AG09319 (cell line): ENCODE measurements at regions not wholly inside any gene's neighbourhood (a gene's known extent, or its start where the extent isn't known, plus 50 kb on each side); places are given as distances from the start of the nearest gene placed in this dataset.

Experiments
- DNase-seq: peaks from one replicate; pipeline ENCODE4 v3.0.0-alpha.2; 2010; ENCODE audit warnings: low read depth; ENCODE audit errors: extremely low read depth
- CTCF ChIP-seq: IDR thresholded peaks from 2 replicates; pipeline ENCODE4 v1.5.1; 2011; ENCODE audit warnings: low read depth, mild to moderate bottlenecking, inconsistent platforms, low read length, moderate library complexity

GRCh38 chr12:67811437-67812361 lies 163.2 kb downstream of the DYRK2 start:
- DNase-seq: no peak
- TF ChIP-seq CTCF: no peak

DNA sequence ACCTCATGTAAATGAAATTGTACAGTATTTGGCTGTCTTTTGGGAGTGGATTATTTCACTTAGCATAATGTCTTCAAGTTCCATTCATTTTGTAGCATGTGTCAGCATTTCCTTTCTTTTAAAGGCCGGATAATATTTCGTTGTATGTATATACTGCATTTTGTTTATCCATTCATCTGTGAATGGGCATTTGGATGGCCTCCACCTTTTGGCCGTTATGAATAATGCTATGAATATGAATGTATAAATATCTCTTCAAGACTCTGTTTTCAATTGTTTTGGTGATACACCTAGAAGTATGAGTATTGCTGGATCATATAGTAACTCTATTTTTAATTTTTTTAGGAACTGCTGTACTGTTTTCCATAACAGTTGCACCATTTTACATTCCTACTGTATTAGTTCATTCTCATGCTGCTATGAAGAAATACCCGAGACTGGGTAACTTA lies 164.9 kb downstream of the DYRK2 start:
- TF ChIP-seq CTCF: no peak
- no peak for DNase-seq

DNA sequence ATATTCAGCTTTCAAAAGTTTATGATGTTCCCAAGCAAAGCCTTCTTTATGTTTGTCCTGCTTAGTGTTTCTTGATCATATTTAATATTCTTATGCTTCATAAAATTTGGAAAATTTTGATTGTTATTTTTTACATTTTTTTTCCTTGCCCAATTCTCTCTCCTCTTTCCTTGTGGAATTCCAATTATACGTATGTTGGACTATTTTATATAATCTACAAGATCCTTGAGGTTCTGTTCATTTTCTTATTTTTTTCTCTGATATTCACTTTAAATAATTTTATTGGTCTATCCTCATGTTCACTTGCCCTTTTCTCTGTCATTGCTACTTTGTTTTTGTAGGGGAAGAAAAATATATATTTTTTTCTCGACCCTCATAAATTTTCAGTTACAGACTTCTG lies 167.7 kb downstream of the DYRK2 start:
- no peak for TF ChIP-seq CTCF

DNA sequence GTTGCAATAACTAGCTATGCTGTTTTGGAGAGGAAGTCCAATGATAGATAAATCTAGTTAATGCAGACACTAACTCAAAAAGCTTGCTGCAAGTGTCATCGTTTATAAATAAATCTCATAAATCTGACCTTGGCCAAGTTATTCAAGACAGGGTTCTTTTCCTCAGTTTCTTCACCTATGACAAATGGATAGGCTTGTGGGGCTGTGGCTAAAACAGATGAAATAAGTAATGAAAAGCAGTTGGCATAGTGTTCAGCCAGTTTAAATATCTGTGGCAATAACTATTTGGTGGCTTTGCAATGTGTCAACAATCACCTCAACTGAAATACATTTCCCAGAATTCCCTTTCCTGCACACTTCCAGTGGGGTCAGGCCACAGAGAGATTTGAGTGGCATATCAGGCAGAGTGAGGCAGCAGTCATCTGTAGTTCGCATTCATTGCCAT lies 169.9 kb downstream of the DYRK2 start:
- DNase-seq: no peak
- no peak for TF ChIP-seq CTCF

More for the DNA sequence above, 167.7 kb downstream of the DYRK2 start:
- no peak for DNase-seq

DNA sequence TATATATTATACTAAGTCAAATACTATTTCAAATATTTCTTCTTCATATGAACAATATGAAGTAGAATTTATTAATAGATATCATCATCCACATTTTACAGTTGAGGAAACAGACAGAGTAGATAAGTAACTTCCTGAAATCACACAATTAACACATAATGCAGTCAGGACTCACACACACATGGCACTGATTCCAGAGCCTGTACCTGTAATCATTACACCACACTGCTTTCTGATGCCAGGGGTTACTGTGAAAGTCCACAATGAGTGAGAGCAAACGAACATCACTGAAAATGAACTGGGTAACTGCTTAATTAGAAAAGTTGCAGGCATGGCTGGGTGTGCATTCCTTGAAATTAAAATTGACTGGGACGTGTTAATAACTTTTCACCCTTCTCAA lies 169.3 kb upstream of the IFNG-AS1 start:
- TF ChIP-seq CTCF: no peak
- DNase-seq: no peak

DNA sequence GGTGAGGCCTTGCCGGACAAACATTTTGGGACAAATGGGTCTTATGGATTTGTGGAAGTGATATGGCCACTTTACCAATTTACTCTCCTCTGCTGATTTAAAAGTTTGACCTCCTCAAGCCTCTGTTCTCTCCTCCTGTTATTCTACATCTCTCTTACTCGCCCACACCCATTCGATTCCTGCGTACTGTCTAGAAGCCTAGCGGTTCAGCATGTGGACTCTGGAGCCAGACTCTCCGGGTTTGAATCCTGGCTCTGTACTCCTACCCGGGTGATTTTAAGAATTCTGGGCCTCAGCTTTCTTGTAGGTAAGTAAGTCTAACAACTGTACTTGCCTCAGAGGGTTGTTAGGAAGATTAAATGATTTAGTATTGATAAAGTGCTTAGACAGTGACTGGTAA lies 168.6 kb upstream of the IFNG-AS1 start:
- DNase-seq: no peak
- TF ChIP-seq CTCF: no peak

DNA sequence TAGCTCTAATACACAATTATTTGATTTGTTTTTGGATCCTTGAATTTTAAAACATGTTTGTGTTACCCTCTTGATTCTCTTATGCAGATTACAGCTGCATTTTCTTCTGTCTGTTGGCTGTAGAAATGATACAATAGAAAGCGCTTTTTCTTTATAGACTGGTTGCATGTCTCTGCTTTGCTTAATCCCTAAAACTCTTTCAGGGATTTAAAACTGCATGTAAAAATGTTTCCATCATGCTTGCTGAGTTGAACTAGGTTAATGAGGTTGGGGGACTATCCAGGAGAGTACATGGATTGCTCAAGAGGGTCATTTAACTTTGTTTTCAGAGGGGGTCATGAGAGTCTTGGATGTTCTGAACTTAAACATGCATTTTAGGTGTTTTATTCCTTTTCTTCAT lies 166.4 kb upstream of the IFNG-AS1 start:
- no peak for DNase-seq
- no peak for TF ChIP-seq CTCF
